ENCODE measurements at regions not wholly inside any gene's neighbourhood (a gene's known extent, or its start where the extent isn't known, plus 50 kb on each side); places are given as distances from the start of the nearest gene placed in this dataset.

- H3K4me1 ChIP-seq (ENCODE audit: low read depth, poor library complexity, severe bottlenecking) = no peaks in the 10 kb centered on the region
- TF ChIP-seq CTCF (conservative IDR thresholded peaks at IDR 0.05; ENCODE audit: low read depth, low read length) = no peak
- no peak overlapping the region for H3K27ac ChIP-seq
Observed at GRCh38 chr3:127445581-127446343, 144.8 kb downstream of the TPRA1 start.

GRCh38 chr3:127444761-127445160, 145.8 kb downstream of the TPRA1 start:
- Histone ChIP-seq H3K4me2 (no peak overlapping the region), H3K27me3 (ENCODE audit: insufficient read depth, low read depth) (no peaks in the 10 kb centered on the region), H3K79me2 (ENCODE audit: insufficient read depth, low read depth) (no peaks in the 10 kb centered on the region), H2AFZ (ENCODE audit: low read depth) (no peak overlapping the region), H3K27ac (no peak overlapping the region), H3K36me3 (ENCODE audit: insufficient read depth) (no peaks in the 10 kb centered on the region), H3K4me3 (IDR thresholded peaks at IDR 0.05; ENCODE audit: insufficient read depth, low read depth, low read length) (no peak overlapping the region), H4K20me1 (ENCODE audit: insufficient read depth) (no peaks in the 10 kb centered on the region), H3K9ac (no peak overlapping the region), H3K4me1 (ENCODE audit: low read depth, poor library complexity, severe bottlenecking) (no peaks in the 10 kb centered on the region)
- no peak for TF ChIP-seq CTCF (conservative IDR thresholded peaks at IDR 0.05; ENCODE audit: low read depth, low read length)

More at GRCh38 chr3:127445581-127446343, 144.8 kb downstream of the TPRA1 start:
- Histone ChIP-seq H3K79me2 (ENCODE audit: insufficient read depth, low read depth) (no peaks in the 10 kb centered on the region), H3K4me2 (no peak overlapping the region), H4K20me1 (ENCODE audit: insufficient read depth) (no peaks in the 10 kb centered on the region), H3K9ac (no peak overlapping the region), H3K36me3 (ENCODE audit: insufficient read depth) (no peaks in the 10 kb centered on the region), H2AFZ (ENCODE audit: low read depth) (no peak overlapping the region), H3K4me3 (IDR thresholded peaks at IDR 0.05; ENCODE audit: insufficient read depth, low read depth, low read length) (no peak overlapping the region), H3K27me3 (ENCODE audit: insufficient read depth, low read depth) (no peaks in the 10 kb centered on the region)

- TF ChIP-seq CTCF (conservative IDR thresholded peaks at IDR 0.05; ENCODE audit: low read depth, low read length) = no peak
- no peaks in the 10 kb centered on the region for H3K36me3 ChIP-seq (ENCODE audit: insufficient read depth)
- no peak overlapping the region for H3K27ac ChIP-seq
- H3K4me3 ChIP-seq (IDR thresholded peaks at IDR 0.05; ENCODE audit: insufficient read depth, low read depth, low read length) = no peak overlapping the region
- H4K20me1 ChIP-seq (ENCODE audit: insufficient read depth) = no peaks in the 10 kb centered on the region
- no peak overlapping the region for H3K4me2 ChIP-seq
- no peaks in the 10 kb centered on the region for H3K27me3 ChIP-seq (ENCODE audit: insufficient read depth, low read depth)
- H3K79me2 ChIP-seq (ENCODE audit: insufficient read depth, low read depth) = no peaks in the 10 kb centered on the region
- H2AFZ ChIP-seq (ENCODE audit: low read depth) = no peak overlapping the region
- H3K4me1 ChIP-seq (ENCODE audit: low read depth, poor library complexity, severe bottlenecking) = no peaks in the 10 kb centered on the region
- no peak overlapping the region for H3K9ac ChIP-seq
Observed at GRCh38 chr3:127443581-127444375, 146.8 kb downstream of the TPRA1 start.

- Histone ChIP-seq H3K4me3 (IDR thresholded peaks at IDR 0.05; ENCODE audit: insufficient read depth, low read depth, low read length) (no peak overlapping the region), H3K4me2 (no peak overlapping the region), H3K9ac (no peak overlapping the region), H4K20me1 (ENCODE audit: insufficient read depth) (no peaks in the 10 kb centered on the region), H2AFZ (ENCODE audit: low read depth) (no peak overlapping the region), H3K4me1 (ENCODE audit: low read depth, poor library complexity, severe bottlenecking) (no peaks in the 10 kb centered on the region), H3K36me3 (ENCODE audit: insufficient read depth) (no peaks in the 10 kb centered on the region), H3K27me3 (ENCODE audit: insufficient read depth, low read depth) (no peaks in the 10 kb centered on the region), H3K79me2 (ENCODE audit: insufficient read depth, low read depth) (no peaks in the 10 kb centered on the region), H3K27ac (no peak overlapping the region)
- no peak for TF ChIP-seq CTCF (conservative IDR thresholded peaks at IDR 0.05; ENCODE audit: low read depth, low read length)
Observed at GRCh38 chr3:127442506-127442905, 148.0 kb downstream of the TPRA1 start.
